WTC11 (cell line): ENCODE measurements at regions not wholly inside any gene's neighbourhood (a gene's known extent, or its start where the extent isn't known, plus 50 kb on each side); places are given as distances from the start of the nearest gene placed in this dataset.

Source experiments
- ATAC-seq: fragments of 200-7000 bp; cut with Tn5 transposase; 2 replicates; pipeline ENCODE4 v1.10.0; 2021; ENCODE audit warnings: mild to moderate bottlenecking, moderate library complexity
- CTCF ChIA-PET: fragments of 300-600 bp; sonication (Branson Sonifier 250); formaldehyde crosslinking; loops from one replicate; lab custom pipeline; 2021; ENCODE audit warnings: antibody characterized with exemption; lab: Charles Lee
- POLR2A ChIA-PET: fragments of 350-600 bp; sonication (Branson Sonifier 250); formaldehyde crosslinking; loops from one replicate; lab custom pipeline; 2021; ENCODE audit warnings: antibody characterized with exemption; lab: Charles Lee
- DNase-seq: peaks from one replicate; pipeline ENCODE4 v3.0.0; 2021; ENCODE audit warnings: low spot score
- H3K27ac Mint-ChIP-seq: 2 replicates; pipeline ENCODE4 v1.8.0; 2021; ENCODE audit warnings: mixed read lengths
- H3K27me3 Mint-ChIP-seq: 2 replicates; pipeline ENCODE4 v1.8.0; 2021; ENCODE audit warnings: low read depth, mild to moderate bottlenecking, moderate library complexity, mixed read lengths
- H3K36me3 Mint-ChIP-seq: 2 replicates; pipeline ENCODE4 v1.8.0; 2021; ENCODE audit warnings: mixed read lengths
- H3K4me1 Mint-ChIP-seq: 2 replicates; pipeline ENCODE4 v1.8.0; 2022; ENCODE audit warnings: mixed read lengths
- H3K4me3 Mint-ChIP-seq: 2 replicates; pipeline ENCODE4 v1.8.0; 2021; ENCODE audit warnings: mild to moderate bottlenecking, moderate library complexity, mixed read lengths
- H3K9me3 Mint-ChIP-seq: 2 replicates; pipeline ENCODE4 v1.8.0; 2021; ENCODE audit warnings: mixed read lengths
- ATF3 ChIP-seq: sonication (generic); formaldehyde crosslinking; conservative IDR thresholded peaks from 2 replicates; pipeline ENCODE4 v1.8.1; 2022; ENCODE audit warnings: mild to moderate bottlenecking, missing genetic modification reagents
- ELF4 ChIP-seq: sonication (generic); formaldehyde crosslinking; IDR thresholded peaks from 2 replicates; pipeline ENCODE4 v1.8.1; 2022; ENCODE audit warnings: low read depth, mild to moderate bottlenecking, moderate library complexity, missing genetic modification reagents
- ETV6 ChIP-seq: sonication (generic); formaldehyde crosslinking; IDR thresholded peaks from 2 replicates; pipeline ENCODE4 v1.8.1; 2022; ENCODE audit warnings: mild to moderate bottlenecking, missing genetic modification reagents
- FOXP4 ChIP-seq: sonication (generic); formaldehyde crosslinking; IDR thresholded peaks from 2 replicates; pipeline ENCODE4 v1.8.0; 2022; ENCODE audit warnings: mild to moderate bottlenecking, missing genetic modification reagents
- GTF2I ChIP-seq: fragments of 250-450 bp; sonication (Bioruptor Pico); conservative IDR thresholded peaks from 2 replicates; pipeline ENCODE4 v1.4.0; 2021; ENCODE audit warnings: mild to moderate bottlenecking
- KAT7 ChIP-seq: sonication (generic); formaldehyde crosslinking; IDR thresholded peaks from 2 replicates; pipeline ENCODE4 v1.8.1; 2023; ENCODE audit warnings: missing genetic modification reagents, mild to moderate bottlenecking, borderline replicate concordance
- NFYB ChIP-seq: sonication (generic); formaldehyde crosslinking; conservative IDR thresholded peaks from 2 replicates; pipeline ENCODE4 v1.8.0; 2022; ENCODE audit warnings: low read depth, missing genetic modification reagents
- NR1H2 ChIP-seq: sonication (generic); formaldehyde crosslinking; IDR thresholded peaks from 2 replicates; pipeline ENCODE4 v1.9.0; 2021; ENCODE audit warnings: mild to moderate bottlenecking, moderate library complexity, missing genetic modification reagents
- NR2C2 ChIP-seq: sonication (generic); formaldehyde crosslinking; IDR thresholded peaks from 2 replicates; pipeline ENCODE4 v1.8.0; 2022; ENCODE audit warnings: mild to moderate bottlenecking, missing genetic modification reagents
- NR3C1 ChIP-seq: sonication (generic); formaldehyde crosslinking; conservative IDR thresholded peaks from 2 replicates; pipeline ENCODE4 v1.8.1; 2023; ENCODE audit warnings: low read depth, mild to moderate bottlenecking, missing genetic modification reagents
- PRRX2 ChIP-seq: fragments of 250-450 bp; sonication (Bioruptor Pico); IDR thresholded peaks from 2 replicates; pipeline ENCODE4 v1.8.0; 2021; ENCODE audit warnings: mild to moderate bottlenecking
- RELA ChIP-seq: sonication (generic); formaldehyde crosslinking; IDR thresholded peaks from 2 replicates; pipeline ENCODE4 v1.8.1; 2022; ENCODE audit warnings: missing genetic modification reagents, mild to moderate bottlenecking, borderline replicate concordance
- RORB ChIP-seq: fragments of 250-450 bp; sonication (Bioruptor Pico); IDR thresholded peaks from 2 replicates; pipeline ENCODE4 v1.9.0; 2021; ENCODE audit warnings: mild to moderate bottlenecking
- SP1 ChIP-seq: sonication (generic); formaldehyde crosslinking; conservative IDR thresholded peaks from 2 replicates; pipeline ENCODE4 v1.8.1; 2022; ENCODE audit warnings: missing genetic modification reagents
- TCF7 ChIP-seq: sonication (generic); formaldehyde crosslinking; IDR thresholded peaks from 2 replicates; pipeline ENCODE4 v1.8.0; 2022; ENCODE audit warnings: mild to moderate bottlenecking, low read depth, missing genetic modification reagents, moderate library complexity
- TEAD1 ChIP-seq: sonication (generic); formaldehyde crosslinking; IDR thresholded peaks from 2 replicates; pipeline ENCODE4 v1.8.0; 2022; ENCODE audit warnings: mild to moderate bottlenecking, missing genetic modification reagents
- USF1 ChIP-seq: sonication (generic); formaldehyde crosslinking; IDR thresholded peaks from 2 replicates; pipeline ENCODE4 v1.8.0; 2022; ENCODE audit warnings: mild to moderate bottlenecking, missing genetic modification reagents
- ZBTB21 ChIP-seq: sonication (generic); formaldehyde crosslinking; IDR thresholded peaks from 2 replicates; pipeline ENCODE4 v1.8.1; 2023; ENCODE audit warnings: mild to moderate bottlenecking, missing genetic modification reagents, borderline replicate concordance
- ZNF121 ChIP-seq: sonication (generic); formaldehyde crosslinking; IDR thresholded peaks from 2 replicates; pipeline ENCODE4 v1.8.0; 2023; ENCODE audit warnings: missing genetic modification reagents

GRCh38 chr3:118425272-118425837, 609.3 kb downstream of the IGSF11 start:
- peak overlapping the region; percentile 1; the same call in 1 of the 2 replicates for H3K27ac Mint-ChIP-seq
- no peaks in the 10 kb centered on the region for H3K27me3 Mint-ChIP-seq
- ChIA-PET POLR2A (no interaction called here), CTCF (no interaction called here)
- ATAC-seq: no peak
- peaks cover 12% of the 10 kb centered on the region for H3K9me3 Mint-ChIP-seq
- H3K36me3 Mint-ChIP-seq: no peaks in the 10 kb centered on the region; the same call in 1 of the 2 replicates
- peaks cover 13% of the 10 kb centered on the region for H3K4me1 Mint-ChIP-seq
- H3K4me3 Mint-ChIP-seq: no peak overlapping the region
- no peak for TF ChIP-seq ETV6 (CRISPR knock-in tag)
- TF ChIP-seq RELA (CRISPR knock-in tag): no peak
- TF ChIP-seq USF1 (CRISPR knock-in tag): no peak
- TF ChIP-seq NFYB (CRISPR knock-in tag): no peak
- no peak for DNase-seq

DNA sequence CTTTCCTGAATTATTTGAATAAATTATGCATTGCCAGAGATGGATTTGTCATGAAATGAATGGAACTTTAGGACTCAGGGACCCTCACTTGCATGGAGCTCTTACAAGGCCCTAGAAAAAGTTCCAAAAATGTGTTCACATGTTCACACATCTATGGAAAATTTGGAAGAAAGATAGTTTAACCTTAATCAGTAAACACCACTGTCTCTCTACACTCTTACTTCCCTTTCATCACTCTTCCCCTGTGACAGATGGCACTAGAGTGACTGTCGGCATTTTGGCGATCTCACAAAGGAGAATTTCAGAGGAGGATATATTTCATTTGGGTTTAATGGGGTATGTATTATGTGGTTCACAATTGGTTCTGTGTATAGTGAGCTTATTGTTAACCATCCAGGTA, 600.8 kb downstream of the IGSF11 start:
- Mint-ChIP-seq H3K4me1 (0 out of 2 replicates have a peak, but pooled peaks cover 3% of the 10 kb centered on the region), H3K36me3 (no peaks in the 10 kb centered on the region), H3K27me3 (no peaks in the 10 kb centered on the region)
- no peak for TF ChIP-seq ZNF121 (CRISPR knock-in tag)
- TF ChIP-seq ATF3 (CRISPR knock-in tag): no peak
- TF ChIP-seq NR3C1 (CRISPR knock-in tag): no peak
- no peak for TF ChIP-seq NR1H2 (CRISPR knock-in tag)
- no peak for TF ChIP-seq ELF4 (CRISPR knock-in tag)
- TF ChIP-seq NR2C2 (CRISPR knock-in tag): no peak
- TF ChIP-seq KAT7 (CRISPR knock-in tag): no peak
- no peak for TF ChIP-seq TEAD1
- TF ChIP-seq PRRX2 (CRISPR knock-in tag): no peak
- TF ChIP-seq, all 79 proteins: peak for 0
- ChIA-PET POLR2A (no interaction called here), CTCF (no interaction called here)
- Mint-ChIP-seq H3K4me3 (no peak overlapping the region), H3K9me3 (0 out of 2 replicates have a peak, but pooled peaks cover 3% of the 10 kb centered on the region), H3K27ac (no peak overlapping the region)
- DNase-seq (no peak), ATAC-seq (no peak)

- TF ChIP-seq TCF7: no peak
- no peak for TF ChIP-seq GTF2I
- no peak for TF ChIP-seq ZBTB21 (CRISPR knock-in tag)
- no peak for TF ChIP-seq FOXP4 (CRISPR knock-in tag)
- TF ChIP-seq RORB: no peak
- no peak for TF ChIP-seq SP1 (CRISPR knock-in tag)
- Mint-ChIP-seq H3K27me3 (no peaks in the 10 kb centered on the region), H3K36me3 (no peaks in the 10 kb centered on the region), H3K9me3 (0 out of 2 replicates have a peak, but pooled peaks cover 3% of the 10 kb centered on the region), H3K27ac (no peak overlapping the region), H3K4me1 (0 out of 2 replicates have a peak, but pooled peaks cover 3% of the 10 kb centered on the region), H3K4me3 (no peak overlapping the region)
- CTCF ChIA-PET: no interaction called here
- POLR2A ChIA-PET: no interaction called here
- ATAC-seq (no peak), DNase-seq (no peak)
Observed at GRCh38 chr3:118435851-118436350, 598.7 kb downstream of the IGSF11 start.
